ENCODE measurements at regions not wholly inside any gene's neighbourhood (a gene's known extent, or its start where the extent isn't known, plus 50 kb on each side); places are given as distances from the start of the nearest gene placed in this dataset.

DNA sequence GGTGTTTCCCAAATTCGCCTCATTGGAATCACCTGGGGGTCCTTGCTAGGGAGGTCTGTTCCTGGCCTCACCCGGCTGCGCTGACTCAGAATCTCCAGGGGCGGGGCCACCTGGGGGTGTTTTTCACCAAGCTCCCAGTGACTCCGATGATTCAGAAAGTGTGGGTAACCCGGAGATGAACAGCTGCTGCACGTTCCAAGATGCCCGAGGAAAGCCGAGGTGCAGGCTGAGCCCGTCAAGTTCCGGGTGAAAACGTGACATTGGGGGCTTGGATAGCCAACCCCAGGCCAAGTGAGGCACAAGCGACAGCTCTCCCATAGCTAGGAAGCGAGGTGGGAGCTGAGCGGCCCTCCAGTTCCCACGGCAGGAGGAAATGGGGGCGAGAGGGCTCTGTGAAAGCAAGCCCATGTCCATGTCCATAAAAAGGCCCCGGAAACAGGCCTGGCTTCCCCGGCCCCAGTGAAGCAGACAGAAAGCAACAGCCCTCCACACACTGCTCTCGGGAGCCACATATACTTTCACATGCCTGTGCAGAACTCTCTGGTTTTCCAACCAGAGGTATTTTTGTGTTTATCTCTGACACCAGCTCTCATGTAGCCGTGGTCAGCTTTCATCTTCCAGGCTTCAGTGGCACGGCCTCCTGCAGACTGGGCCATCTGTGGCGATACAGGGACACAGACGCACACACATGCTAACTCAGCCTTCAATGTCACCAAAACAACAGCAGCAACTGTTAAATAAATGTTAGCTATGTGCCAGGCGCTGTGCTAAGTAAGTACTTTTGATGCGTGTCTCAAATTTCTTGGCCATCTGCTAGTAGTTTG, 90.7 kb upstream of the CCDC28A start:
- H3K36me3 ChIP-seq: no peaks in the 10 kb centered on the region
- H3K4me1 ChIP-seq: no peaks in the 10 kb centered on the region
- no peak for DNase-seq
- H3K27ac ChIP-seq: no peak overlapping the region
- intact Hi-C loops (cut with DNase I; ENCODE audit: low total_unique reads): no loop called here
- no peak overlapping the region for H3K4me3 ChIP-seq
- no peak for TF ChIP-seq POLR2A (IDR thresholded peaks at IDR 0.05)
- TF ChIP-seq, protein P1, sequence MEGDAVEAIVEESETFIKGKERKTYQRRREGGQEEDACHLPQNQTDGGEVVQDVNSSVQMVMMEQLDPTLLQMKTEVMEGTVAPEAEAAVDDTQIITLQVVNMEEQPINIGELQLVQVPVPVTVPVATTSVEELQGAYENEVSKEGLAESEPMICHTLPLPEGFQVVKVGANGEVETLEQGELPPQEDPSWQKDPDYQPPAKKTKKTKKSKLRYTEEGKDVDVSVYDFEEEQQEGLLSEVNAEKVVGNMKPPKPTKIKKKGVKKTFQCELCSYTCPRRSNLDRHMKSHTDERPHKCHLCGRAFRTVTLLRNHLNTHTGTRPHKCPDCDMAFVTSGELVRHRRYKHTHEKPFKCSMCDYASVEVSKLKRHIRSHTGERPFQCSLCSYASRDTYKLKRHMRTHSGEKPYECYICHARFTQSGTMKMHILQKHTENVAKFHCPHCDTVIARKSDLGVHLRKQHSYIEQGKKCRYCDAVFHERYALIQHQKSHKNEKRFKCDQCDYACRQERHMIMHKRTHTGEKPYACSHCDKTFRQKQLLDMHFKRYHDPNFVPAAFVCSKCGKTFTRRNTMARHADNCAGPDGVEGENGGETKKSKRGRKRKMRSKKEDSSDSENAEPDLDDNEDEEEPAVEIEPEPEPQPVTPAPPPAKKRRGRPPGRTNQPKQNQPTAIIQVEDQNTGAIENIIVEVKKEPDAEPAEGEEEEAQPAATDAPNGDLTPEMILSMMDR (IDR thresholded peaks at IDR 0.05): no peak
- H3K27me3 ChIP-seq: no peaks in the 10 kb centered on the region
- no peaks in the 10 kb centered on the region for H3K9me3 ChIP-seq

DNA sequence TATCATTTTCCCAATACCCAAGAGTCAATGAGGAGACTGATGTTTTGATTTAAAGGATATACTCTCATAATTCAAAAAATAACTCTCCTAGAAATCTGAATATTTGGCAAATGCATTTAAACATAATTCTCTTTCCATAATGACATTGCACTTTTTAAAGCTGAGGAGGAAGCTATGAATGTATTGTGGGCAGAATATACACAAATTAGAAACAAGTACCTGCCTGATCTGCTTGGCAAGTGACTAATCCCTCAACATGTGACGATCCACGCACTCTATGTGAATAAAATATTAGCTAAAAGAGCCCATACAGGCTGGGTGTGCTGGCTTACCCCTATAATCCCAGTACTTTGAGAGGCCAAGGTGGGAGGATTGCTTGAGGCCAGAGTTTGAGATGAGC, 88.3 kb upstream of the CCDC28A start:
- intact Hi-C loops (cut with DNase I; ENCODE audit: low total_unique reads): no loop called here
- DNase-seq: no peak
- H3K4me3 ChIP-seq: no peak overlapping the region
- no peak for TF ChIP-seq POLR2A (IDR thresholded peaks at IDR 0.05)
- TF ChIP-seq, protein P1 (IDR thresholded peaks at IDR 0.05): no peak
- H3K9me3 ChIP-seq: no peaks in the 10 kb centered on the region
- no peaks in the 10 kb centered on the region for H3K36me3 ChIP-seq
- no peaks in the 10 kb centered on the region for H3K4me1 ChIP-seq
- no peak overlapping the region for H3K27ac ChIP-seq
- H3K27me3 ChIP-seq: no peaks in the 10 kb centered on the region

DNA sequence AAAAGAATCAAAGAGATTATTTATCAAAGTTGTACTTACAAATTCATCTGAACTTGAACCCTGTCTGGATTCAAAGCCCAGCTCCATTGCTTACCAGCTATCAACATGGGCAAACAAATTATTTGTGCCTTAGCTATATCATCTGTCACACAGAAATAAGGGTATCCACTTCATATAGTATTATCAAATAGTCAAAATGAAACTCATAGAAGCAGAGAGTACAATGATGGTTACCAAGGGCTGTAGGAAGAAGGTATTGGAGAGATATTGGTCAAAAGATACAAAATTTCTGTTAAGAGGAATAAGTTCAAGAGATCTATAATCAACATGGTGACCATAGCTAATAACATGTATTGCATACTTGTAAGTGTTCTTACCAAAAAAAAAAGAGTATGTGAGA, 87.8 kb upstream of the CCDC28A start:
- TF ChIP-seq, protein P1 (IDR thresholded peaks at IDR 0.05): no peak
- Histone ChIP-seq H3K9me3 (no peaks in the 10 kb centered on the region), H3K27ac (no peak overlapping the region), H3K27me3 (no peaks in the 10 kb centered on the region), H3K4me1 (no peaks in the 10 kb centered on the region), H3K36me3 (no peaks in the 10 kb centered on the region), H3K4me3 (no peak overlapping the region)
- intact Hi-C loops (cut with DNase I; ENCODE audit: low total_unique reads): no loop called here
- no peak for DNase-seq

DNA sequence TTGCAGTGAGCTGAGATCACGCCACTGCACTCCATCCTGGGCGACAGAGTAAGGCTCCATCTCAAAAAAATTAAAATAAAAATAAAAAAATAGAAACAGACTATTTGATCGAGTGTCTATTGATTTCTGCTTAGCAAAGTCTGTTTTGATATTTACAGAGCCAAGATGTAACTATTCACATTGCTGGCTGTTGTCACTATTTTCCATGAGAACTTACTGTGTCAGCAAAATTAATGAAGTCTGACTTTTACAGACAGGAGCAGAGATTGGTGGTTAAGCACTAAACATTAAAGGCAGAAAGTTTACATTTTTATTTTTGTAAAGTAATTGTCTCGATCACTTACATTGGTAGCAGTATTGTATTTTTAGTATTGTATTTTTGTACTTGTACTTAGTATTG, 85.0 kb upstream of the CCDC28A start:
- H3K4me3 ChIP-seq: no peak overlapping the region
- no peaks in the 10 kb centered on the region for H3K9me3 ChIP-seq
- TF ChIP-seq, protein P1 (IDR thresholded peaks at IDR 0.05): no peak
- TF ChIP-seq POLR2A (IDR thresholded peaks at IDR 0.05): no peak
- H3K4me1 ChIP-seq: no peaks in the 10 kb centered on the region
- no peaks in the 10 kb centered on the region for H3K27me3 ChIP-seq
- H3K27ac ChIP-seq: no peak overlapping the region
- no peak for DNase-seq
- H3K36me3 ChIP-seq: no peaks in the 10 kb centered on the region
- intact Hi-C loops (cut with DNase I; ENCODE audit: low total_unique reads): no loop called here

DNA sequence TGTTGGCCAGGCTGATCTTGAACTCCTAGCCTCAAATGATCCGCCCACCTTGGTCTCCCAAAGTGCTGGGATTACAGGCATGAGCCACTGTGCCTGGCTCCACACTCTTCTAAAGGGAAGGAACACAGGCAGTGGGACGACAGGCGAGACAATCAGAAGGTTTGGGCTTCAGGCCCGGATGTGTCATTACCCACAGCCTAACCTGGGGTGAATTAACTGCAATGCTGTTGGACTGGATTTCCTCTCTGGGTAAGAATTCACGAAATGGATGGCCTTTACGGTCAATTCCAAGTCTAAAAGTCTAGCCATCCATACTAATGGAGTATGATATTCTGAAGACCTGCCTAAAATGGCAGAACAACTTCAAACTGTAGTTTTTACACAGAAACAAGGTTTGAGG, 83.7 kb upstream of the CCDC28A start:
- Histone ChIP-seq H3K9me3 (no peaks in the 10 kb centered on the region), H3K27ac (no peak overlapping the region), H3K4me1 (no peaks in the 10 kb centered on the region), H3K4me3 (no peak overlapping the region), H3K36me3 (no peaks in the 10 kb centered on the region), H3K27me3 (no peaks in the 10 kb centered on the region)
- intact Hi-C loops (cut with DNase I; ENCODE audit: low total_unique reads): no loop called here
- no peak for DNase-seq
- TF ChIP-seq, protein P1 (IDR thresholded peaks at IDR 0.05): no peak
- TF ChIP-seq POLR2A (IDR thresholded peaks at IDR 0.05): no peak

Data from uterus (tissue), 3 donors.